Parathyroid adenoma (tissue), 2 donors: ENCODE measurements at regions not wholly inside any gene's neighbourhood (a gene's known extent, or its start where the extent isn't known, plus 50 kb on each side); places are given as distances from the start of the nearest gene placed in this dataset.

Experiments used
- H2AFZ ChIP-seq: fragments of 300-600 bp; sonication (generic); one replicate; pipeline ENCODE4 v1.7.0; 2017; ENCODE audit warnings: antibody characterized with exemption, mild to moderate bottlenecking
- H3K27ac ChIP-seq: fragments of 300-600 bp; sonication (generic); one replicate; pipeline ENCODE4 v1.7.0; 2017
- H3K27me3 ChIP-seq: fragments of 300-600 bp; sonication (generic); one replicate; pipeline ENCODE4 v1.7.0; 2017; ENCODE audit warnings: low read length; ENCODE audit not compliant: control insufficient read depth, insufficient read depth
- H3K36me3 ChIP-seq: fragments of 300-600 bp; sonication (generic); one replicate; pipeline ENCODE4 v1.7.0; 2017; ENCODE audit warnings: low read length; ENCODE audit not compliant: control insufficient read depth, insufficient read depth
- H3K4me1 ChIP-seq: fragments of 300-600 bp; sonication (generic); one replicate; pipeline ENCODE4 v1.7.0; 2017; ENCODE audit warnings: control low read depth
- H3K4me2 ChIP-seq: fragments of 300-600 bp; sonication (generic); one replicate; pipeline ENCODE4 v1.7.0; 2017; ENCODE audit warnings: low read length
- H3K4me3 ChIP-seq: fragments of 300-600 bp; sonication (generic); one replicate; pipeline ENCODE4 v1.7.0; 2017; ENCODE audit warnings: low read depth, low read length
- H3K79me2 ChIP-seq: fragments of 300-600 bp; sonication (generic); one replicate; pipeline ENCODE4 v1.7.0; 2017; ENCODE audit warnings: control low read depth
- H3K9ac ChIP-seq: fragments of 300-600 bp; sonication (generic); one replicate; pipeline ENCODE4 v1.7.0; 2017; ENCODE audit warnings: mild to moderate bottlenecking
- H3K9me3 ChIP-seq: fragments of 300-600 bp; sonication (generic); one replicate; pipeline ENCODE4 v1.7.0; 2017; ENCODE audit warnings: low read length; ENCODE audit not compliant: control insufficient read depth
- TF ChIP-seq, protein P1 (sequence below): fragments of 300-600 bp; sonication (generic); IDR thresholded peaks from one replicate; pipeline ENCODE4 v1.7.0; 2017; ENCODE audit warnings: antibody characterized with exemption, mild to moderate bottlenecking
- donor health status: primary hyperparathyroidism.

DNA sequence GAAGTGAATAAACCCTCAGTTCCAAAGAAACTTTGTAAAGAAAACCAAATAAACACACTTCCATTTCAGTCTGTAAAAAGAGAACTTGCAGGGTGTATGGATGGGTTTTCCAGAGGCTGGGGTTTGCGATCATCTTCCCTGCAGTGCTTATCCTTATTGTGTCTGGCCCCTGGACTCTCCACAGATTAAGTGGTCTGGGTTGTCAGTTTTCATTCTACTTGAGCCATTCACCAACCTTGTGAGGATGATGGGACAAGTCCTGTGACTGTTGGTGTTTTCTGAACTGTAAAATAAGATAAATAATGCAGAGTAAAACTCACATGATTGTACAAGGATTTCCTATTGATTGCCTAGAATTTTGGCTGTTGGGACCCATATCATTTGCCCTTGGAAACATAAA, 166.1 kb upstream of the MOCS2 start:
- Histone ChIP-seq H3K79me2 (no peaks in the 10 kb centered on the region), H3K36me3 (no peaks in the 10 kb centered on the region), H3K4me2 (no peak overlapping the region), H3K9ac (no peak overlapping the region), H3K27me3 (no peaks in the 10 kb centered on the region), H3K4me3 (no peak overlapping the region), H3K9me3 (no peaks in the 10 kb centered on the region), H2AFZ (no peak overlapping the region), H3K27ac (no peak overlapping the region), H3K4me1 (no peaks in the 10 kb centered on the region)
- TF ChIP-seq, protein P1, sequence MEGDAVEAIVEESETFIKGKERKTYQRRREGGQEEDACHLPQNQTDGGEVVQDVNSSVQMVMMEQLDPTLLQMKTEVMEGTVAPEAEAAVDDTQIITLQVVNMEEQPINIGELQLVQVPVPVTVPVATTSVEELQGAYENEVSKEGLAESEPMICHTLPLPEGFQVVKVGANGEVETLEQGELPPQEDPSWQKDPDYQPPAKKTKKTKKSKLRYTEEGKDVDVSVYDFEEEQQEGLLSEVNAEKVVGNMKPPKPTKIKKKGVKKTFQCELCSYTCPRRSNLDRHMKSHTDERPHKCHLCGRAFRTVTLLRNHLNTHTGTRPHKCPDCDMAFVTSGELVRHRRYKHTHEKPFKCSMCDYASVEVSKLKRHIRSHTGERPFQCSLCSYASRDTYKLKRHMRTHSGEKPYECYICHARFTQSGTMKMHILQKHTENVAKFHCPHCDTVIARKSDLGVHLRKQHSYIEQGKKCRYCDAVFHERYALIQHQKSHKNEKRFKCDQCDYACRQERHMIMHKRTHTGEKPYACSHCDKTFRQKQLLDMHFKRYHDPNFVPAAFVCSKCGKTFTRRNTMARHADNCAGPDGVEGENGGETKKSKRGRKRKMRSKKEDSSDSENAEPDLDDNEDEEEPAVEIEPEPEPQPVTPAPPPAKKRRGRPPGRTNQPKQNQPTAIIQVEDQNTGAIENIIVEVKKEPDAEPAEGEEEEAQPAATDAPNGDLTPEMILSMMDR = no peak

DNA sequence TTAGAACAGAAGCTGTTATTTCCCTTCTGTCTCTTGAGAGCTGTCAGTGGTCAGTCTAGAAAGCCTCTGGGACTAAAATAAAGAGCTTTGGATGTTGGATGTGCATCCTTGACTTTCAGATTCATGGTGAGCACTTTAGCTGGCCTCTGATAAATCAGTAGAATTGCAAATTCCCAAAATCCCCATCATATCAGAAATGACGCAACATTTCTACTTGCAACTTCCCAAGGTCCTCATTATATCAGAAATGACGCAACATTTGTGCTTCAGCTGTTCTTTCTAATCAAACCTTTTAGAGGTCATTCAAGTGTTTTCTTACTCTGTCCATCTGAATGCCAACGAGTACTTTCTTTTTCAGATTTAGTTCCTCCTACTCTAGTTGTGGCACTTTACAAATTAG, 167.3 kb upstream of the MOCS2 start:
- no peaks in the 10 kb centered on the region for H3K36me3 ChIP-seq
- H3K79me2 ChIP-seq = no peaks in the 10 kb centered on the region
- H3K27ac ChIP-seq = no peak overlapping the region
- H3K9me3 ChIP-seq = no peaks in the 10 kb centered on the region
- no peak overlapping the region for H2AFZ ChIP-seq
- TF ChIP-seq, protein P1 = no peak
- no peak overlapping the region for H3K4me2 ChIP-seq
- no peaks in the 10 kb centered on the region for H3K27me3 ChIP-seq
- no peaks in the 10 kb centered on the region for H3K4me1 ChIP-seq
- H3K4me3 ChIP-seq = no peak overlapping the region
- no peak overlapping the region for H3K9ac ChIP-seq

DNA sequence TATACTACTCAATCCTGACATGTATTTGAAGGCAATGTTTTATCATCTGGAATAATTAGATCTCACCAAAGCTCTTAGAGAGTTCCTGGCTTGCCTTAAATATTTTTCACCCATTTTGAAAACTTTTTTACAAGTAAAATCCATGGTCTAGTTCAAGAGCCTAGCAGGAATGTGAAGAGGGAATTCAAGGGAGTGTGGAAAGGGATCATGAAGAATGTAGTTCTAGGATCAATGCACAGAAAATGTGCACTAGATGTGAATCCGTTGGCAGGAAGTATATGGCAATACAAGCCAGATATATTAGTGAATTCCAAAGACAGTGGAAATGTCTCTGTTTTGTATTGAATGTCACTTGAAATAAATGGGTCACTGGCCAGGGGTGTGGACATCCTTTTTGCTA, 167.9 kb upstream of the MOCS2 start:
- H3K27me3 ChIP-seq = no peaks in the 10 kb centered on the region
- H3K27ac ChIP-seq = no peak overlapping the region
- no peaks in the 10 kb centered on the region for H3K36me3 ChIP-seq
- no peak overlapping the region for H3K4me2 ChIP-seq
- TF ChIP-seq, protein P1 = no peak
- H3K9me3 ChIP-seq = no peaks in the 10 kb centered on the region
- no peak overlapping the region for H3K4me3 ChIP-seq
- no peaks in the 10 kb centered on the region for H3K4me1 ChIP-seq
- H3K9ac ChIP-seq = no peak overlapping the region
- no peaks in the 10 kb centered on the region for H3K79me2 ChIP-seq
- H2AFZ ChIP-seq = no peak overlapping the region

DNA sequence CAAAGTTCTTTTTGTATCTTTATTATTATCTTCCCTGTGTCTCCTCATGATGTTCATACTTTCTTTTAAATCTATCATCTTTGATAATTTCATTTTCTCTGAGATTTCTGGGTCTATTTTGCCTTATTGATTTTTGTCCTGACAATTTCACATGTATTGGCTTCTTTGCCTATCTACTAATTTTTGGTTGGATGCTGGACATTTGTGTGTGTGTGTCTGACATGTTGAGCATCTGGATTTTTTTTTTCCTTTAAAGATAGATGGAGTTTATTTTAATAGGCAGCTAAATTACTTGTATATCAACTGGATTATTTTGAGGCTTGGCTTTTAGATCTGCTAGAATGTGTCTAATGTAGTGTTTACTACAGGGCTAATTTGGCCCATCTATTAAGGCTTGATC, 178.0 kb upstream of the MOCS2 start:
- no peaks in the 10 kb centered on the region for H3K36me3 ChIP-seq
- H3K9ac ChIP-seq = no peak overlapping the region
- H3K9me3 ChIP-seq = no peaks in the 10 kb centered on the region
- no peak overlapping the region for H3K4me2 ChIP-seq
- H2AFZ ChIP-seq = no peak overlapping the region
- TF ChIP-seq, protein P1 = no peak
- no peaks in the 10 kb centered on the region for H3K79me2 ChIP-seq
- no peaks in the 10 kb centered on the region for H3K27me3 ChIP-seq
- no peak overlapping the region for H3K27ac ChIP-seq
- H3K4me3 ChIP-seq = no peak overlapping the region
- no peaks in the 10 kb centered on the region for H3K4me1 ChIP-seq

DNA sequence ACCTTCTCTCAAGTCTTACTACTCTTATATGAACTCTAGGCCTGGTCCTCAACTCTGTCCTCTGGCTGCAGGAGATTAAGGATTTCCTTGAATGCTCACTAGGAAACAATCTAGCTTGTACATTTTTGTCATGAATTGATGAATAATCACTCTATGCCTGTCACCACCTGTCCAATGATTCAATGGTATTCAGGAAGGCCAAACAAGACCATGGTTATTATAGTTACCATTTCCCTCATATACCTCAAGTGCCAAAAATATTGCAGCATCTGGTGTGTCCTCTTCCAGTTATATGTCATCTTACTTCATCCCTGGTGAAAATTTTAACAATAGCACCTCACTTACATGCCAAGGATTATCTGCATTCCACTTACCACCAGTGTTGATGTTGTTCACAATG, 179.0 kb upstream of the MOCS2 start:
- no peaks in the 10 kb centered on the region for H3K9me3 ChIP-seq
- H3K4me1 ChIP-seq = no peaks in the 10 kb centered on the region
- H2AFZ ChIP-seq = no peak overlapping the region
- H3K79me2 ChIP-seq = no peaks in the 10 kb centered on the region
- H3K4me3 ChIP-seq = no peak overlapping the region
- no peak overlapping the region for H3K27ac ChIP-seq
- no peaks in the 10 kb centered on the region for H3K27me3 ChIP-seq
- TF ChIP-seq, protein P1 = no peak
- H3K9ac ChIP-seq = no peak overlapping the region
- no peaks in the 10 kb centered on the region for H3K36me3 ChIP-seq
- no peak overlapping the region for H3K4me2 ChIP-seq
